ENCODE measurements at regions not wholly inside any gene's neighbourhood (a gene's known extent, or its start where the extent isn't known, plus 50 kb on each side); places are given as distances from the start of the nearest gene placed in this dataset.

DNA sequence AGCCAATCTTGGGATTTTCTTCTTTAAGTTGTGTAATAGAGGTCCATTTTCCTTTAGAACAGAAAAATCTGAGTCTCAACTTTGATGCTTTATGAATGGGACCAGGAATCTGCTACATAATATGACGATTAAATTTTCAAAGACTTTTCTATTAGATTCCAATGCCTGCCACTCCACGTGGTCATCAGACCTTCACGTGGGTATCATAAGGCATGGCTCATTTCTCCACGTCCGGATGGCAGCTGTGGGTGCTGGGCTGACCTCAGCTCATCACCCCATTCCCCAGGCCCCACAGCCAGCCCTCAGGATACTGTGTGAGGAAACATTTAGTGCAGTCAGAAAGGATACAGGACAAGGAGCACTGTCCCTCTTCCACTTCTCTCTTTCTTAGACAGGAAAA lies 159.7 kb downstream of the SEMA6D start:
- Histone ChIP-seq H2AFZ (no peak overlapping the region), H3K9me3 (ENCODE audit: low read depth) (no peaks in the 10 kb centered on the region), H3K27ac (no peak overlapping the region), H3K4me2 (no peak overlapping the region), H3K4me3 (no peak overlapping the region), H3K4me1 (ENCODE audit: insufficient read depth) (no peaks in the 10 kb centered on the region), H3K79me2 (no peaks in the 10 kb centered on the region), H3K36me3 (replicated peaks; ENCODE audit: insufficient read depth, low read depth) (no peaks in the 10 kb centered on the region), H3K9me2 (replicated peaks; ENCODE audit: insufficient read depth) (no peaks in the 10 kb centered on the region), H4K20me1 (ENCODE audit: insufficient read depth, poor library complexity, severe bottlenecking) (no peaks in the 10 kb centered on the region), H3K27me3 (no peaks in the 10 kb centered on the region)
- 88% methylated on average over 5 of the region's 5 CpGs for WGBS (ENCODE audit: low lambda C conversion rate, missing lambda C conversion rate)
- TF ChIP-seq EZH2phosphoT487 (IDR thresholded peaks at IDR 0.05; ENCODE audit: low read depth, severe bottlenecking, unreplicated experiment) (no peak), EZH2 (IDR thresholded peaks at IDR 0.05; ENCODE audit: borderline replicate concordance) (no peak)
- TF ChIP-seq, protein P1, sequence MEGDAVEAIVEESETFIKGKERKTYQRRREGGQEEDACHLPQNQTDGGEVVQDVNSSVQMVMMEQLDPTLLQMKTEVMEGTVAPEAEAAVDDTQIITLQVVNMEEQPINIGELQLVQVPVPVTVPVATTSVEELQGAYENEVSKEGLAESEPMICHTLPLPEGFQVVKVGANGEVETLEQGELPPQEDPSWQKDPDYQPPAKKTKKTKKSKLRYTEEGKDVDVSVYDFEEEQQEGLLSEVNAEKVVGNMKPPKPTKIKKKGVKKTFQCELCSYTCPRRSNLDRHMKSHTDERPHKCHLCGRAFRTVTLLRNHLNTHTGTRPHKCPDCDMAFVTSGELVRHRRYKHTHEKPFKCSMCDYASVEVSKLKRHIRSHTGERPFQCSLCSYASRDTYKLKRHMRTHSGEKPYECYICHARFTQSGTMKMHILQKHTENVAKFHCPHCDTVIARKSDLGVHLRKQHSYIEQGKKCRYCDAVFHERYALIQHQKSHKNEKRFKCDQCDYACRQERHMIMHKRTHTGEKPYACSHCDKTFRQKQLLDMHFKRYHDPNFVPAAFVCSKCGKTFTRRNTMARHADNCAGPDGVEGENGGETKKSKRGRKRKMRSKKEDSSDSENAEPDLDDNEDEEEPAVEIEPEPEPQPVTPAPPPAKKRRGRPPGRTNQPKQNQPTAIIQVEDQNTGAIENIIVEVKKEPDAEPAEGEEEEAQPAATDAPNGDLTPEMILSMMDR (IDR thresholded peaks at IDR 0.05; ENCODE audit: poor library complexity) = no peak
- DNase-seq (ENCODE audit: low spot score) = no peak

DNA sequence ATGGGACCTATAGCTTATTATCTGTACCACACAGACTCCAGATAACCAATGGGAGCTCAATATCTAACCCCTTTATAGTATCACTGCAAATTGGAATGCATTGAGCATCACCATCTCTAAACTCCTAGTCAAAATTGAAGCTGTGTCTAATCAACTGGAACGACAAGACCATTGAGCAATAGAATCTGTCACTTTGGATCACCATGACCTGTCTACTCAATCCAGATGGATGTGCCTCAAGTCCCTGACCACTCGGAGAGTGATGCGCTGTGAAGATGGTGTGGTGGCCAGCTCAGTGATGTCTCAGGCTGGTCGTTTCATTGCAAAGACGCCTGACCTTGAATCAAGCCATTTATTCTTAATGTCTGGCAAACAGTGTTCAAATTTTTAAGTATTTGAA lies 160.5 kb downstream of the SEMA6D start:
- Histone ChIP-seq H3K27me3 (no peaks in the 10 kb centered on the region), H3K9me3 (ENCODE audit: low read depth) (no peaks in the 10 kb centered on the region), H3K4me1 (ENCODE audit: insufficient read depth) (no peaks in the 10 kb centered on the region), H2AFZ (no peak overlapping the region), H3K27ac (no peak overlapping the region), H3K9me2 (replicated peaks; ENCODE audit: insufficient read depth) (no peaks in the 10 kb centered on the region), H4K20me1 (ENCODE audit: insufficient read depth, poor library complexity, severe bottlenecking) (no peaks in the 10 kb centered on the region), H3K79me2 (no peaks in the 10 kb centered on the region), H3K4me3 (no peak overlapping the region), H3K4me2 (no peak overlapping the region), H3K36me3 (replicated peaks; ENCODE audit: insufficient read depth, low read depth) (no peaks in the 10 kb centered on the region)
- TF ChIP-seq EZH2phosphoT487 (IDR thresholded peaks at IDR 0.05; ENCODE audit: low read depth, severe bottlenecking, unreplicated experiment) (no peak), EZH2 (IDR thresholded peaks at IDR 0.05; ENCODE audit: borderline replicate concordance) (no peak)
- TF ChIP-seq, protein P1 (IDR thresholded peaks at IDR 0.05; ENCODE audit: poor library complexity) = no peak
- 94% methylated on average over 5 of the region's 5 CpGs for WGBS (ENCODE audit: low lambda C conversion rate, missing lambda C conversion rate)
- no peak for DNase-seq (ENCODE audit: low spot score)

GRCh38 chr15:47885920-47886319 lies 168.6 kb downstream of the SEMA6D start:
- whole genome bisulfite sequencing (ENCODE audit: low lambda C conversion rate, missing lambda C conversion rate) = 55% methylated on average over 4 of the region's 4 CpGs
- H3K9me3 ChIP-seq (ENCODE audit: low read depth) = no peaks in the 10 kb centered on the region
- H3K27ac ChIP-seq = no peak overlapping the region
- peaks cover 3% of the 10 kb centered on the region for H3K27me3 ChIP-seq
- H3K4me2 ChIP-seq = no peak overlapping the region
- H3K79me2 ChIP-seq = no peaks in the 10 kb centered on the region
- no peaks in the 10 kb centered on the region for H4K20me1 ChIP-seq (ENCODE audit: insufficient read depth, poor library complexity, severe bottlenecking)
- no peaks in the 10 kb centered on the region for H3K9me2 ChIP-seq (replicated peaks; ENCODE audit: insufficient read depth)
- no peak overlapping the region for H2AFZ ChIP-seq
- H3K4me1 ChIP-seq (ENCODE audit: insufficient read depth) = no peaks in the 10 kb centered on the region
- DNase-seq (ENCODE audit: low spot score) = no peak
- TF ChIP-seq, protein P1 (IDR thresholded peaks at IDR 0.05; ENCODE audit: poor library complexity) = no peak
- TF ChIP-seq EZH2 (IDR thresholded peaks at IDR 0.05; ENCODE audit: borderline replicate concordance) (no peak), EZH2phosphoT487 (IDR thresholded peaks at IDR 0.05; ENCODE audit: low read depth, severe bottlenecking, unreplicated experiment) (no peak)
- no peak overlapping the region for H3K4me3 ChIP-seq
- H3K36me3 ChIP-seq (replicated peaks; ENCODE audit: insufficient read depth, low read depth) = no peaks in the 10 kb centered on the region
